HG03342 (cell line): ENCODE measurements at regions not wholly inside any gene's neighbourhood (a gene's known extent, or its start where the extent isn't known, plus 50 kb on each side); places are given as distances from the start of the nearest gene placed in this dataset.

Experiments used
- ATAC-seq: cut with Tn5 transposase; IDR thresholded peaks from one replicate; pipeline ENCODE4 v1.9.1; 2021; ENCODE audit warnings: mild to moderate bottlenecking, moderate library complexity; ENCODE audit not compliant: unreplicated experiment

DNA sequence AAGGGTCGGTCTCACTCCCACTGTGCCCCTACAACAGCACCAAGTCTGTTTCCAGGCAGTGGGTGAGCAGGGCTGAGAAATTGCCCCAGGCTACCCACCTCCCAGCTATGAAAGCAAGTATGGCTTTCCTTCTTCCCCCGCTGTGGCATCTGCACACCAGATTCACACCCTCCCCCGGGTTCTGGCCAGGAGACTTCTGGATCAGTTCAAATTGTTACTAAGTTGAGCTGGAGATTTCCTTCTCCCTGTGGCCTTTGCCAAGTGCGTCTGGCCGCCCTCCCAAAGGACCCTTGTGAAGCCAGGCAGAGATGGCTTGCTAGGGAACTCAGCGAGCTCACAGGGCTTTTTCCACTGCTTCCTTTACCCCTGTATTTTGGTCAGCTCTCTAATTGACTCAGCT lies 555.4 kb downstream of the SH2D4B start:
- no peak for ATAC-seq

DNA sequence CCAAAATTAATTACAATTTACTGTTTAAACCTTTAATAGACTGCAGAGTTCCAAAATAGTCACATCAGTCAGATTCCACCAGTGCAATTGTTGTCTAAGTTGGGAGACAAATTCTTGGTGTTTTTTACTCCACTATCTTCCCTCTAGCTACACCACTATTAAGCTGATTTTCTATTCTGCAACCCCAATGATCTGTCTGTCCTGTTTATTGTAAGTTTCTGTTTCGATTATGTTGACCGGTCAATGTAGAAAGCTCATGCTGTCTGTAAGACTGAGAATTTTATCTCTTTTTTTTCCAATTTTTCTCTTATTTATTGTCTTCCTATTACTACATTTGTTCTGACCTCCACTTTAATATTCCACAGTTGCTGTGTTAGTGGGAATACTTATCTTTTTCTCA lies 557.5 kb downstream of the SH2D4B start:
- ATAC-seq: no peak

DNA sequence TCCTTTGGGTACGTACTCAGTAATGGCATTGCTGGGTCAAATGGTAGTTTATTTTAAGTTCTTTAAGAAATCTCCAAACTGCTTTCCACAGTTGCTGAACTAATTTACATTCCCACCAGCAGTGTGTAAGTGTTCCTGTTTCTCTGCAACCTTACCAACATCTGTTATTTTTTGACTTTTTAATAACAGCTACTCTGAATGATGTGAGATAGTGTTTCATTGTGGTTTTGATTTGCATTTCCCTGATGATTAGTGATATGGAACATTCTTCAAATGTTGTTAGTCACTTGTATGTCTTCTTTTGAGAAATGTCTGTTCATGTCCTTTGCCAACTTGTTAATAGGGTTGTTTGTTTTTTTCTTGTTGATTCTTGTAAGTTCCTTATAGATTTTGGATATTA lies 558.9 kb downstream of the SH2D4B start:
- ATAC-seq: peak; percentile 49

DNA sequence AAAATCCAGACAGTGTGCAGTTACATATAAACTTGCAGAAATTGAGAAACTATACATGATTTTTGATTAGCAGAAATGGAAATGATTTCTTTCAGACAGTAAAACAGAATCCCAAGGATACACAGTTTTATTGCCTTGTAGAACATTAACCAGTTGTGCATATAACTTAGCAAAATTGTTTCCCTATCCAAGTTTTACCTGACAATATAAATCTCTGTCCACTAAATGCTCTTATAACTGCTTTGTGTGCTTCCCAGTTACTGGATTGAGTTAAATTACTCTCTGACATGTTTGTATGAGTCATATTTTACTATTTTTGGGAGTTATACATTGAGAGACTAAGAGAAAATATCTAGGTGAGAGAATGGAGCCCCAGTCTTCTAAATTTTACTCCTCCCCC lies 563.4 kb downstream of the SH2D4B start:
- no peak for ATAC-seq

DNA sequence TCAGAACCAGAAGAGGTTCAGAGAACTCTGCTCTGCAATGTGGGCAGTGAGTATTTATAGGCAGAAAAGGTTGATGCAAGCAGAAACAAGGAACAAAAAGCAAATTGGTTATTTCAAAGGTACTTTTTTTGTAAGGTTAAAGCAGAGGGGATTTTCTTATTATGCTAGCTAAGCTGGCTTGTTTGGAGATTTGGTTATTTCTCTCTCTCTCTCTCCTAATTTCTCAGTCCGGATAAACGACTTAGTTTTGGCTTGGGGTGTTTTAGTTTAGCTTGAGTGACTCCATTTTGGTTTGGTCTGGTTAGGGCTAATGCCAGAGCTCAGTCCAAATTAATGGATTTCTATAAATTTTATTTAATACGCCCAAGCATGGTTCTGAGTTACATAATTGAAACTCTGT lies 566.8 kb downstream of the SH2D4B start:
- ATAC-seq: no peak

DNA sequence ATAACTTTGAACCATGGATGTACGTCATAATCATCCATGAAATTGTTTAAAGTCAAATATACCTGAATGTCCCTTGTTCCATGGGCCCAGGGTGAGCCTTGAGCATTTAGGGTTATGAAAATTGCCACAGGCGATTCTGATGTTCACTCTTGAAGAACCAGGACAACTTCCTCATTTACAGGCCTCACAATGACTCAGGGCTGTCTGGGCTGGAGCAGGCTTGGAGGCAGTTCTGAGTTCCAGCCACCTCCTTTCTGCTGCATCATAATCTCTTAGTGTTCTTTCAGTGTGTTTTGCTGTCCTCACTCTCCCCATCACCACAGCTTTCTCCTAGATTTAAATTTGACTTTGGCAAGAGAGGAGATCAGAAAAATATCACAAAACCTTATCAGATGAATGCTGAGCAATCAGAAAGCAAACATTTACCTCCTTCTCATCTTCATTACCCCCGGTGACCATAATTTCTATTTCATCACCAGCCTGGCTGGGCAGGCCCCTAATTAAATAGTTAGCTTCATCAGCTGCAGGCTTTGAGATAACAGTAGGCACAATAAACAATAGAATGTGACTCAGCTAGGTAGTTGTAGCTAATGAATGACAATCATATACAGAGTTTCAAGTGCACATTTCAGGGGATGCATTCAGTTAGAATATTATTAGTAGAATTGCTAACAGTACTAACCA lies 571.0 kb downstream of the SH2D4B start:
- peak; percentile 89 for ATAC-seq

DNA sequence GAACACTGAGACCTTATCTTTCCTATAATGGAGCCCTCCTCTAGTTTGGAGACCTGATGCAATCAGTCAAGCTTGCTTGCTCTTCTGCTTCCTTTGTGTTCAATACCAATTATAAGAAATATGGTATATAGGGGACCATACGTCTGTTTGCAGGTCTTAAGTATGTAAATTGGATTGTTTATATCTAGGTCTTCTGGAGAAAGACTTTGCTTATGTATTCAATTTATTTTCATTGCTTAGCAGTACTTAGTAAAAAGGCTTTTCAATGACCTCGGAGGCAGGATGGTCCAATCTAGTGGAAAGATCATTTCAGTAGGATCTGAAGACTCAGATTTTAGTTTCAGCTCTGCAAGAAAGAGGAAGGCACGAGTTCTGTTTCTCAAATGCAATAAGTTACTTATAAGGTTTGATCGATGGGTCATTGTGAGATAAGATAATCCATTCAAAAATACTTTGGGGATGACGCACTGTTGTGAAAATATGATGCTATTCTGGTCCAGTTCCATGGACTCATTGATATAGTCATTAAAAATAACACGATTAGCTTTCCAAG lies 571.6 kb downstream of the SH2D4B start:
- ATAC-seq: peak; percentile 41

DNA sequence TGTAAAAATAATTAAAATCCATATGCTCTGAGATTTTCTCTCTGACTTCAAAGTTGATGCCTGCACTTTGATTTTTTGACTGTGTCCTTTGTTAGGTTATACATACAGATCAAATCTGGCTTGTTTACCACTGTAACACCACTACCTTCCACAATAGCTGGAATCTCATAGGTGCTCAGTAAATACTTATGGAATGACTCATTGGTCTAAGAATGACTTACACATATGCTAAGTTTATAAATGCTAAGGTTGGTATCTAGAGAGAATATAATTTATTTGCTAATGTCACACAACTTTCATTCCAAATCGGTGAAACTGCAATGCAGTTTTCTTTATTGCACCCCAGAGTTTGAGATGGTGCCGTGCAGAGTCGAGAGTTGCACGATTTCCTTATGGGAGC lies 578.5 kb downstream of the SH2D4B start:
- no peak for ATAC-seq

DNA sequence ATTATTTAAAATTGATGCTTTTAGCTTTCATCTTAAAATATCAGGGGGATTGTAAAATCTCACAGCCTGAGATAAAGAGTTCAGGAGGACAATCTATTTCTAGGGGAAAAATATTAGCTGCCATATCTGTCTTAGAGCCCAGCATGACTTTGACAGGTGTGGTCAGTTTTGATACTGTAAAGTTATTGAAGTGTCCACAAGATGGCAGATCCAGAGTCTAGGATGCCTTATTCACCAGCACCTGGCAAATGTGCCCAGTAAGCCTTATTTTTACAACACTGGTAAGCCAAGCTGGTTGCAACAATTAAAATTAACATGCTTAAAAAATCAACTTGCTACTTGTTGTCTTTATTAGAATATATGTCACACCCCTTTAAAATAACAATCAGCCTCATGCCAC lies 579.3 kb downstream of the SH2D4B start:
- no peak for ATAC-seq

DNA sequence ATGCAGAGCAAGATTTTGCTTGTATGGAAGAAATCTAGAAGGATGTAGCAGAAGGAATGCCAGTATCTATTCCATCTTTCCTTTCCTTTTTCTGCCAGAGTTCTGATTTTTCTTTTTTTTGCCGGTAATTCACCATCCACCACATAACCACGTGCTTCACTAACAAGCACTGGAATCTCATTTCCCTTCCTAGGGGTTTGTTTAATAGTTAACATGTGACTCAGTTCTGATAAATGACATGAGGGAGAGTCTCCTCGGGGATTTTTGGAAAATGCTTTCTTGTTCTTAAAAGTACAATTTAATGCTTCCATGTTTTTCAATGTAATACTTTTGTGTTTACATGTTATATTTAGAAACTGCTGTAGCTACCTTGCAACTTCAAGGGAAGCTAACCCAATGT lies 590.2 kb downstream of the SH2D4B start:
- no peak for ATAC-seq

DNA sequence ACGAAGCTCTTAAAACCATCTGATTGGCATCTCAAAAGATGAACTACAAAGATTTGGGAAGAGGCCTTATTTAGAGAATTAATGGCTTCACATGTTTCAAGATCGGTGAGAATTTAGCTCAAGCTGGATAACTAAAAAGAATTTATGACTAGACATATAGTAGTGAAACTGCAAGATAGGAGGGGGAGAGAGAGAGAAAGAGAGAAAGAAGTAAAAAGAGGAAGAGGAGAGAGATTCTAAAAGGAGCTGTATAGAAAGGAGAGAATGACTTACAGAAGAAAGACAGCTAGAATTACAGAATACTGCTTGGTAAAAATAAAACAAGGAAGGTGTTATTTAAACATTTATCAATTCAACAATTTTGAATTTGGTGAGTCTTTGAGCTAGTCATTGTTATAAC lies 592.3 kb downstream of the SH2D4B start:
- ATAC-seq: no peak

DNA sequence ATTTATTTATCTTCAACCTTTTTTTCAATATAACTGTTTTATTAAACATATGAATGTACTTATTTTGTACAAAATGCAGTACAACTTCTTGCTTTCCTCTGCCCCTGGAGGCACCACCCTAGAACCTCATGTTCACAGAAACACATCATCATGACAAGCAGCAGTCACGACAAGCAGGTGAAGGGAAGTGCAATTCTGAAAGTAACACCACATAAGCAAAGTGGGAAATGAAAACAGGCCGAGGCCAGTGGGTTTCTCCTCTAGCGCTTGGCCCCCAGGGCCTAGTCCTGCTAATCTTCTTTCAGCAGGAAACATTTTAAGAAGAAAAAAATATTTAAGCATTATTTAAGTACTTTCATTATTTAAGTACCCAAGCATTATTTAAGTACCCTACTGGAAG lies 598.1 kb downstream of the SH2D4B start:
- peak; percentile 97 for ATAC-seq

DNA sequence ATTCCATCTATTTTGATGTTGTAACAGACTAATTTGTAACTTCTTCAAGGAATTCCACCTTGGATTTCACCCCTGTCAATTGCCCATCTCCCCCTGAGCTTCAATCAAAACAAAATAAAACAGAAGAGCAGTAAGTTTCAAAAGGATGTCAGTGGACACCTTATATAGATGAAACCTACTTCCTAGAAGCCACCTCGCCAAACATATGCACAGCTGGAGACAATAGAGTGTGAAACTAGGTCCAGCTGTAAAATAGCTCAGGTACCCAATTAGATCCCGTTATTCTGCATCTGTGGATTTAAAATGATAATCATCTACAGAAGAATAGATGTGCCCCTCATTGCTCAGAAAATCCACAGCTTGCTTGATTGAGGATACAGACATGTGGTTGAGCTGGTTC lies 598.6 kb downstream of the SH2D4B start:
- peak; percentile 40 for ATAC-seq

DNA sequence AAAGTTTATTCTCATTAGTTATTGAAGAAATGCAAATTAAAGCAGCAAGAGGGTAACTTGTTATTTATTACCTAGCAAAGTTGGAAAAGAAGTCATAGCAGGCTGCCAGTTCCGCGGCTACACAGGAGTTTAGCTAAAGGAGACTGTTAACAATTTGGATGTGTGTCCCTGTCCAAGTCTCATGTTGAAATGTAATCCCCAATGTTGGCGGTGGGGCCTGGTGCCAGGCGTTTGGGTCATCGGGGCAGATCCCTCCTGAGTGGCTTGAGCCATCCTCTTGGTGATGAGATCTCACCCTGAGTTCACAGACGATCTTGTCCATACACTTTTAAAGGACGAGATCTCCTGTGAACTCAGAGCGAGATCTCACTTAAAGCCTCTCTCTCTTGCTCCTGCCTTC lies 608.3 kb downstream of the SH2D4B start:
- no peak for ATAC-seq

DNA sequence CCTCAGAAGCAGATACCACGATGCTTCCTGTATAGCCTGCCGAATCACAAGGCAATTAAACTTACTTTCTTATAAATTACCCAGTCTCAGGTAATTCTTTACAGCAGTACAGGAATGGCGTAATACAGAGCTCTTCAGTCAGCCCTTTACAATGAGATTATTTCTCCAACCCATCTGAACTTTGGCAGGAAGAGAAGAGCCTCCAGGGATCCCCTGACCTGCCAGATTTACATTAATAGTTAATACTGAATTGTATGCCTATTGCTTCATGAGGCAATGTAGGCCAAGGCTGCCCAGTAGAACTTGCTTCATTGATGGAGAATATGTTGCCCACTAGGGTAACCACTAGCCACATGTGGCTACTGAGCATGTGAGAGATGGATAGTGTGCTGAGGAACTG lies 608.7 kb downstream of the SH2D4B start:
- no peak for ATAC-seq

DNA sequence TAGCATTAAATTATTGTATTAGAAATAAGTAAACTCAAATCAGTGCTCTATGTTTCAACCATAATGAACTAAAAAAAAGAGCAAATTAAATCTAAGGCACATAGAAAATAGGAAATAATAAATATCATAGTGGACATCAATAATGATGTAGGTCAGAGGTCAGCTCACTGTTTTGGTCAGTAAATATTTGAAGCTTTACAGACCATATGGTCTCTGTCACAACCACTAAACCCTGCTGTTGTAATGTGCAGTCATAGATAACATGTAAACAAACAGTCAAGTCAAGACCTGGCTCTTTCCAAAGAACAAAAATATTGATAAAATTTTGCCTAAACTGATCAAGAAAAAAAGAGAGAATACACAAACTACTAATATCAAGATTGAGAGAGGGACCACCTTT lies 615.0 kb downstream of the SH2D4B start:
- ATAC-seq: no peak

DNA sequence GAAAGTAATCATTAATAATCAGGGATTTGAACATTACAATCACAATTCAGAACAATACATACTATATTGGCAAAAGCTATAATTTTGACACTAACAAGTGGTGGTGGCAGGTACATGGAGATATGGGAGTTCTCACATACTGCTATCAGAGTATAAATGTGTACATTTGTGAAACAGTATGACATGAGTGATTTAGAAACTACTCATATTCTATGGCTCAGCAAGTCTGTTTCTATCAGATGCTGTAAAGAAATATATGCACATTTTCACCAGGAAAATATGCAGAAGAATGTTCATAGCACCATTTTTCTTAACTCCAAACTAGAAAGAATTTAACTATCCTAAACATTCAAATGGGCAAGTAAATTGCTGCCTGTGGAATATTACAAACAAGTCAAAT lies 620.0 kb downstream of the SH2D4B start:
- no peak for ATAC-seq

DNA sequence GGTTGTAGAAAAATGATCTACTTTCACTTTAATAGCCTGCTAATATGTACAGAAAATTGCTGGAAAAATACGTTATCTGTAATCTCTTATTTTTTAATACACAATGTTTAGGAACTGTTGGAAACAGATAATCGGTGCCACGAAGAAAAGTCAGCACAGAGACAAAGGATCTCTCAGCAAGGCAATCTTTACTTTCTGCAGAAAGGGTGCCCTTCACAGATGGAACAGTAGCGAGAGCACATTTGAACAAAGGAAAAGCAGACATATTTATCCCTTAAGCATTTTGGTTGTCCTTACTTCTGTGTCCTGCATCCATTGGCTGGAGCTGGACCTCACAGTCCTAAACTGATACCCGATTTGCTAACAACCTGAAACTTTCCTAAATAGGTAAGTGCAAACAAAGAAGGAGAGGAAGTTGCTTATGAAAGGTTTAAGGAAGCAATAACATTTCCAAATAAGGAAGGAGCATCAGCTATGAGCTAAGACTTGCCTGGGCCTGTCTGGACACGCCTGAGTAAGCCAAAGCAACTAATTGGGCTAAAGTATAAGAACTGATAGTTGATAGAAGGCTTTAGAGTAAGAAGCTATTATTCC lies 640.0 kb downstream of the SH2D4B start:
- no peak for ATAC-seq

DNA sequence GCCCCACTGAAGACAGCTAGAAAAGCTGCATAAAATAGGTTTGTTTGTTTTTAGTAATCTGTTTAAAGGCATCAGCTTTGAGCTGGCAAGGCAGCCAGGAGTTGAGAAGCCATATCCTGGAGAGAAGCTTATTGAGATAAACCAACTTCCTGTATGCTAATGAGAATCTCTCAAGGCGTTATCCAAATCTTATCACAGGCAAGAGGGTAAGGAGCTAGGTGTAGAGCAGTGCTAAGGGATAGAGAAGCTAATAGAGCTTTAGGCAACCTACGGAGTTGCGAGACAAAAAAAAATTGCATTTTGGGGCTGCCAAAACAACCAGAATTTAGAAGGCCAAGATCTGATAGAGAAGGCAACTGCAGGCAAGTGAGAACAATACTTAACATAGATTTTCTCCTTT lies 641.6 kb downstream of the SH2D4B start:
- no peak for ATAC-seq

DNA sequence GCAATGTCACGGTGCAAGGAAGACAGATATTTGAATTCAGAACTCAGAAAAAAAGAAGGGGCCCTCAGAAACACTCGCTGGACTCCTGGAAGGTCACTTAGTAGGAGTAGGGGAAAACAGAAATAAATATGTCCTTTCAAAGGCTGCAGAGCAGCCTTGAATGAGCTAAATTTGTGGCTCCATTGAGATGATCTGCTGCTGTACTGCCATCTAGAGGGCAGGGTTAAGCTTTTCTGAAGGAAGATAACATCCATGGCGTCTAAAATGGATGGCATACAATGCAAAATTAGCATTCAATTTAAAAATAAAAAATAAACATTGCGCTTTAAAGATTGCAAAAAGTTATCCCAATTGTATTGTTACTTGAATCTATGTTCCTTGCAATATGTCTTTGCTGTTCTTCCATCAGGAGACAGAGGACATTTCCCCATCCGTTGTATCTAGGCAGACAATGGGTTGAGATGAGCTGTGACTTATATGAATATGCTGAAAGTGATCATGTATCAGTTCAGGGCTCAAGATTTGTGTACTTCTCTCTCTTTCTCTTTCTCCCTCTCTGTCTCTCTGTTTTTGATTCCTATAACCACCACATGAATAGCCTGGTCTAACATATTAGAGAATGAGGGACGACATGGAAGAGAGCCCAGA lies 642.2 kb downstream of the SH2D4B start:
- peak; percentile 93 for ATAC-seq

DNA sequence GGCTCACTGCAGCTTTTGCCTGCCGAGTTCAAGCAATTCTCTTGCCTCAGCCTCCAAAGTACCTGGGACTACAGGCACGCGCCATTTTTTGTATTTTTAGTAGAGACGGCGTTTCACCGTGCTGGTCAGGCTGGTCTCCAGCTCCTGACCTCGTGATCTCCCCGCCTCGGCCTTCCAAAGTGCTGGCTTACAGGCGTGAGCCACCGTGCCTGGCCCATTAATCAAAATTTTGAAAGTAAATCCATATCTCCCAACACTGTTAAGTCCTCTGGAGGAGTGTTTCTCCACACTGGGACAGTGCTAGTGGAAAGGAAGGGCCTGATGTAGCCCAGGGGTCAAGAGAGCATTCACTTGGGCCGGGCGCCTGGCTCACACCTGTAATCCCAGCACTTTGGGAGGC lies 644.6 kb downstream of the SH2D4B start:
- ATAC-seq: no peak

DNA sequence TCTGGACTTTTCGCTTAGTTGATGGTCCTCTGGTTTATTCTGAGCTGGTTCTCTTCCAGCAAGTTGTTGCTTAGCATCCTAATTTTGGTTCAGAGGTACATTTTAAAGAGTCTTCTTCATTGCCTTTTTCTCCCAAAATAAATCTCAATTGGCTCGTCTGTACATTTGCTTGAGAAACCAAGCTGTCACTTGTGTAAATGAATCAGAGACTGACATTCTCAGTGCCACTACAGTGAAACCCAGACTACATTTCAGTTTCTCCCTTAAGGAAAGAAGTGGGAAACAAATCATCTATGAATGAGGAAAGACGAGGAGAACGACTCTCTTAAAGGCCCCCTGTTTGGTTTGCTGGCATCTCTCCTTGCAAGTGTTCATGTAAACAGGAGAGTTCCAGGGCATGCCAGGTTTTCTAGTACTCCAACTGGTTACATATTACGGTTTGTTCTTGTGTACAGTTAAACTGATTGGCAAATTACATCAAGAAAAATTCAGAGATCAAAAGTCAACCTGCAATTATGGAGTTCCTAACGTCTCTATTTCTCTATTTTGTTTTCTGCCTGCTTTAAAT lies 654.6 kb downstream of the SH2D4B start:
- ATAC-seq: no peak
